Breast epithelium (tissue), 4 donors: ENCODE measurements at regions not wholly inside any gene's neighbourhood (a gene's known extent, or its start where the extent isn't known, plus 50 kb on each side); places are given as distances from the start of the nearest gene placed in this dataset.

Experiments used
- DNase-seq, 2 donors: peaks; one replicate each; pipeline ENCODE4 v3.0.0-alpha.2; 2019; ENCODE audit warnings: low spot score in 2 of 2
- H3K27ac ChIP-seq, 2 donors: fragments of 200-600 bp; sonication (generic) in 1 of 2; one replicate each; pipeline ENCODE4 v1.5.1; 2016 to 2019; ENCODE audit warnings: mild to moderate bottlenecking in 1 of 2
- H3K27me3 ChIP-seq, 2 donors: fragments of 200-600 bp; sonication (generic) in 1 of 2; one replicate each; pipeline versions ENCODE4 v1.5.1 to v1.6.0; 2017 to 2019; ENCODE audit warnings: control low read depth in 1 of 2, mild to moderate bottlenecking in 1 of 2
- H3K36me3 ChIP-seq: fragments of 200-600 bp; one replicate; pipeline ENCODE4 v1.5.1; 2019
- H3K4me1 ChIP-seq, 2 donors: fragments of 200-600 bp; sonication (generic); one replicate each; pipeline ENCODE4 v1.5.1; 2016 to 2019; ENCODE audit warnings: control low read depth in 1 of 2
- H3K4me3 ChIP-seq, 3 donors: fragments of 200-600 bp; sonication (generic); 1 replicate in 2 of 3; 2 replicates in 1 of 3; pipeline ENCODE4 v1.5.1; 2016 to 2019; ENCODE audit warnings: mild to moderate bottlenecking in 3 of 3, moderate library complexity in 2 of 3
- H3K9me3 ChIP-seq, 2 donors: fragments of 200-600 bp; sonication (generic) in 1 of 2; one replicate each; pipeline ENCODE4 v1.5.1; 2016 to 2019; ENCODE audit warnings: control low read depth in 1 of 2
- CTCF ChIP-seq, 3 donors: fragments of 450-650 bp; IDR thresholded peaks; one replicate each; pipeline ENCODE4 v1.5.1; 2016 to 2017; ENCODE audit warnings: antibody characterized with exemption in 3 of 3, mild to moderate bottlenecking in 3 of 3, moderate library complexity in 3 of 3
- POLR2A ChIP-seq: fragments of 450-650 bp; IDR thresholded peaks from one replicate; pipeline ENCODE4 v1.6.1; 2016; ENCODE audit warnings: antibody characterized with exemption, mild to moderate bottlenecking, moderate library complexity
- POLR2AphosphoS5 ChIP-seq, 3 donors: sonication (generic); formaldehyde crosslinking; IDR thresholded peaks; one replicate each; pipeline ENCODE4 v1.6.1; 2017; ENCODE audit warnings: antibody characterized with exemption in 3 of 3
- intact Hi-C: fragments of 100-400 bp; cut with DNase I; formaldehyde crosslinking; loops from one replicate; pipeline ENCODE4 v1.15.1; 2023; ENCODE audit warnings: low total_unique reads

DNA sequence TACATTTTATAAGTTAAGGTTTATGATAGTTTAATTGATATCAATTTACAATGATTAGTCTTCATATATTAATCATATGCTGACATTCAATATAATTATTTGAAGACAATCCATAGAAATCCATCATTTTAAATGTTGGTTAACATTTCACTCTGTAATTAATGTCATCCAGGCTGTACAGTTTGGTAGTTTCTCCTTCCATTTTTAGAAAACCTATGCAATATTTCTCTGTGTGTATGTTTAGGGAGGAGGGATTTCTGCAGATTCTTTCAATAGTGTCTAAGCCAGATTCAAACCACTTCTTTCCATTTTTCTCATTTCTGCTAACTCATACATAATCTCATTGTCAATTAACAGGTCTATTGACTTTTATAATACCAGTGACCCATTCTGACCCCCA lies 1159.0 kb upstream of the ATXN8OS start:
- Histone ChIP-seq H3K27ac (no peak overlapping the region), H3K4me1 (no peaks in the 10 kb centered on the region), H3K27me3 (no peaks in the 10 kb centered on the region), H3K9me3 (no peaks in the 10 kb centered on the region), H3K4me3 (no peak overlapping the region), H3K36me3 (no peaks in the 10 kb centered on the region)
- DNase-seq = no peak
- TF ChIP-seq POLR2AphosphoS5 (IDR thresholded peaks at IDR 0.05) (no peak), POLR2A (no peak), CTCF (IDR thresholded peaks at IDR 0.05) (no peak)
- intact Hi-C loops = no loop called here

DNA sequence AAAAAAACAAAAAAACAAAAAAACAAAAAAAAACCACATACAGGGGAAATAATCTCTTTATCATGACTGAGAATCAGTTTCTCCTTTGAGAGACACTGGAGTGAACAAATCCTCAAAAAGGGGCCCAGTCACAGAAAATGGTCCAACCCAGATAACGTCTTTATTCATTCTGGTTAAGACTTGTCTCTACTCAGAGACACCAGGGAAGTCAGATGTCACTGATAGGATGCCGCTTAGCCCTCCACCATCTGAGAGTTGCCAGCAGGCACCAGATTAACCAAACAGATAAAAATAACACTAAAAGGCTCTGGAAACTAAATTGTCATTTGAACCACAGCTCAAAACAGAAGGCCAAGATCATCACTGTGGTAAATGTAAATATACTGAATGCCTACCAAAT lies 1163.4 kb upstream of the ATXN8OS start:
- no peaks in the 10 kb centered on the region for H3K27me3 ChIP-seq
- TF ChIP-seq POLR2A = no peak
- no peak for TF ChIP-seq POLR2AphosphoS5 (IDR thresholded peaks at IDR 0.05)
- TF ChIP-seq CTCF (IDR thresholded peaks at IDR 0.05) = no peak
- H3K4me1 ChIP-seq = no peaks in the 10 kb centered on the region
- no peaks in the 10 kb centered on the region for H3K36me3 ChIP-seq
- no peak overlapping the region for H3K4me3 ChIP-seq
- no peak for DNase-seq
- H3K9me3 ChIP-seq = no peaks in the 10 kb centered on the region
- H3K27ac ChIP-seq = no peak overlapping the region
- intact Hi-C loops = no loop called here

DNA sequence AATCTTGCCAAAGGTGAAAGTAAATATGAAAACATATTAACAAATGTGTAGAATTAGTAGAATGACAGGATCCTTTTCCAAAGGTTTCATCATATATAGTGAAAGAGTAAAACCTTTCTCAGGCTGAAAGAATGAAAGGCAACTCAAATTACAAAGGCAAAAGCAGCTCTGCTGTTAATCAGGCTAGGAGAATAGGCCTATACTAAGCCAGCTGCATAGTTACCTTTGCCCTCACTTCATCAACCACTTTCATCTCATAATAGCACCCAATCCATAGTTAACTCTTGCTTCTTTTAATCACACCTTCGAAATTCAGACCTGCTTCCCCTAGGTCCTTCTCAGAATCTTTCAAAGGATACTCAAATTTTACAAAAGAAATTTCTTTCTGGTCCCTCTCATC lies 1167.6 kb upstream of the ATXN8OS start:
- no peak overlapping the region for H3K27ac ChIP-seq
- H3K4me1 ChIP-seq = no peaks in the 10 kb centered on the region
- no peaks in the 10 kb centered on the region for H3K9me3 ChIP-seq
- no peaks in the 10 kb centered on the region for H3K27me3 ChIP-seq
- no peaks in the 10 kb centered on the region for H3K36me3 ChIP-seq
- TF ChIP-seq POLR2A (no peak), POLR2AphosphoS5 (IDR thresholded peaks at IDR 0.05) (no peak), CTCF (IDR thresholded peaks at IDR 0.05) (no peak)
- no peak for DNase-seq
- H3K4me3 ChIP-seq = no peak overlapping the region
- intact Hi-C loops = no loop called here

DNA sequence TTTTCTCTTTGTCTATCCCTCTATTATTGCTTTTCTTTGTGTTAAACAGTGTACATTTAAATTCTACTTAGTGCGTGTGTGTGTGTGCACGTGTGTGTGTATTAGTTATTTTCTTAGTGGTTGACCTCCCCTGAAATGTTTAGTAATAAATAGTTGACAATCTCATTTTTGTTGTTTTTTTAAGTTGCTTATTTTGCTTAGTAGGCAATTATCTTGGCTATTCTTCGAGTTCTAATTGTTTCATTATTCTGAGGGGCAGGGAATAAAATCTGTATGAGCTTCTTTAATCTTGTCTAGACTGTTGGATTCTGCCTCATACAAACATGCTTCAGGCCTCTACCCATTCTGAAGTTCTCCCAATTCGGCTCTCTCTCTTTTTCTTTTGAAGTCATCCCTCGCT lies 1169.0 kb upstream of the ATXN8OS start:
- no peak for DNase-seq
- TF ChIP-seq POLR2AphosphoS5 (IDR thresholded peaks at IDR 0.05) (no peak), POLR2A (no peak), CTCF (IDR thresholded peaks at IDR 0.05) (no peak)
- Histone ChIP-seq H3K9me3 (no peaks in the 10 kb centered on the region), H3K27ac (no peak overlapping the region), H3K27me3 (no peaks in the 10 kb centered on the region), H3K4me1 (no peaks in the 10 kb centered on the region), H3K36me3 (no peaks in the 10 kb centered on the region), H3K4me3 (no peak overlapping the region)
- intact Hi-C loops = no loop called here

DNA sequence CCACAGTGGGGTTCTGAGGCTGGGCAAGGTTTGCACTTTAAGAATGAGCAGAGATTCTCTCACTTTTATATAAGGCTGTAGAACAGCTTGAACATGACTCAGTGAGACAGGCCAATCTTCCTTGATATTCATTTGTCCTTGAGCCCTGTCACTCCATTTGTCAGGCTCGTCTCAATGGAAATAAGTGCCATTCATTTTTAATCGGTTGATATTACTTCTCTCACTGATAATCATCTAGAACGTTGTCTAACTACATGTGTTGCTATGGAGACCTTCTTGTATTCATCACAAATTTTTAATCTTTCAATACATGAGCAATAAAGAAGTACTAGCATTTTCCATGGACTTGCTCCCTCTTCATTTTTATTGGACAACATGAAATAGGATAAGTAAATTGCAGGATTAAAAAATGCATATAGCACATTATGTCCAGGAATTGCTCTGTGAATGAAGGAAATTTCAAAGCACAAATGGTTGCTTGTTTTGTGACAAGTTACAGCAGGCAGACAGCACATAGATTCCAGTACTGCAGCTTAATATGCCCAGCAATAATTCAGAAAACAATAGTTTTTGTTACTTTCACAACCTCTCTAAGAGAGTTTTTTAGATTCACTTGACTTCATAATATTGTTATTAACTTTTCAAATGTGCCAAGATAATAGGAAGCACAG lies 1178.4 kb upstream of the ATXN8OS start:
- intact Hi-C loops = no loop called here
- DNase-seq = no peak

More for the DNA sequence above, 1178.4 kb upstream of the ATXN8OS start:
- H3K36me3 ChIP-seq = no peaks in the 10 kb centered on the region
- no peak overlapping the region for H3K4me3 ChIP-seq
- no peaks in the 10 kb centered on the region for H3K4me1 ChIP-seq
- no peaks in the 10 kb centered on the region for H3K9me3 ChIP-seq
- H3K27me3 ChIP-seq = no peaks in the 10 kb centered on the region
- no peak for TF ChIP-seq POLR2A
- no peak for TF ChIP-seq POLR2AphosphoS5 (IDR thresholded peaks at IDR 0.05)
- TF ChIP-seq CTCF (IDR thresholded peaks at IDR 0.05) = no peak
- no peak overlapping the region for H3K27ac ChIP-seq
